SH-SY5Y (cell line): ENCODE measurements at regions not wholly inside any gene's neighbourhood (a gene's known extent, or its start where the extent isn't known, plus 50 kb on each side); places are given as distances from the start of the nearest gene placed in this dataset.

Experiments
- GATA2 ChIP-seq: IDR thresholded peaks from 2 replicates; pipeline ENCODE4 v1.6.1; 2011; ENCODE audit warnings: mild to moderate bottlenecking, low read depth, low read length
- GATA3 ChIP-seq: IDR thresholded peaks from 2 replicates; pipeline ENCODE4 v1.6.1; 2011; ENCODE audit warnings: low read depth, mild to moderate bottlenecking, low read length, moderate library complexity

DNA sequence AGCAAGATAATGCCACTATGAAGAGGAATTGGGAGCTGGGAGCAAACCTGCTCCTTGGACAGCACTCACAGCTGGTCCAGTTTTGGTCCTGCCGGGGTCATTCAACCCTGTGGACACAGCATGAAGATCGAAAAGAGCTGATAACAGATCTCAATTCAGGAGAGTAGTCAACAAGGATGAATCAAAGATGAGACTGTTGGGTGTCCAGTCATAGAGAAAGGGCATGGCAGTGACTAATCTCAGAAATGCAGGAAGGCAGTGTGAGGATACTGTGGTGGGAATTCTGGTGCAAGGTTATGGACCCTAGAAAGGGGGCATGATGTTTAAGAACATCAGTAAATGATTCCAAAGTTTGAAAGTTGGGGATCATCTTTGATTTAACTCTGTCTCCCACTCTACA, 261.4 kb upstream of the ZP4 start:
- TF ChIP-seq GATA2 (no peak), GATA3 (no peak)
